ENCODE measurements at regions not wholly inside any gene's neighbourhood (a gene's known extent, or its start where the extent isn't known, plus 50 kb on each side); places are given as distances from the start of the nearest gene placed in this dataset.

DNA sequence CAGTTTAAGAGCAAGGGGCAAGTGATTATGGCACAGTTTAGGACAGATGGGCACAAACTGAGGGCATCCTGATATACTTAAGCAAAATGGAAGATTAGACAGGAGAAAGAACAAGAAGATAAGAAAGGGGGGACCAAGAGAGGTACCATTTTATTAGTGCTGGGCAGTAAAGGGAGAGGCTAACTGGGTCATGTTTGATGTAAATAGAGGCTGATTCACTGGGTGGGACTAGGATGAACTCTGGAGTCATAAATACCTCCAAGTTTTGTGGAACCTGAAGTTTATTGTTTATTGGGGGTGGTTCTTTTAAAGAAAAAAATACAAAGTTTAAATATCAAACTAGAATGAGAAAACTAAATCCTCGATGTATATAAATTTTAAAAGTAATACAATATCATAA lies 1067.2 kb upstream of the GYPC start:
- no peak for DNase-seq (ENCODE audit: low spot score)
- Mint-ChIP-seq H3K27ac (ENCODE audit: unreplicated experiment) (no peak overlapping the region), H3K27me3 (ENCODE audit: unreplicated experiment) (no peaks in the 10 kb centered on the region), H3K36me3 (ENCODE audit: low read depth, unreplicated experiment) (no peaks in the 10 kb centered on the region), H3K4me1 (ENCODE audit: unreplicated experiment) (no peaks in the 10 kb centered on the region), H3K4me3 (ENCODE audit: unreplicated experiment) (no peak overlapping the region), H3K9me3 (ENCODE audit: unreplicated experiment) (no peaks in the 10 kb centered on the region)
- TF ChIP-seq, protein P1, sequence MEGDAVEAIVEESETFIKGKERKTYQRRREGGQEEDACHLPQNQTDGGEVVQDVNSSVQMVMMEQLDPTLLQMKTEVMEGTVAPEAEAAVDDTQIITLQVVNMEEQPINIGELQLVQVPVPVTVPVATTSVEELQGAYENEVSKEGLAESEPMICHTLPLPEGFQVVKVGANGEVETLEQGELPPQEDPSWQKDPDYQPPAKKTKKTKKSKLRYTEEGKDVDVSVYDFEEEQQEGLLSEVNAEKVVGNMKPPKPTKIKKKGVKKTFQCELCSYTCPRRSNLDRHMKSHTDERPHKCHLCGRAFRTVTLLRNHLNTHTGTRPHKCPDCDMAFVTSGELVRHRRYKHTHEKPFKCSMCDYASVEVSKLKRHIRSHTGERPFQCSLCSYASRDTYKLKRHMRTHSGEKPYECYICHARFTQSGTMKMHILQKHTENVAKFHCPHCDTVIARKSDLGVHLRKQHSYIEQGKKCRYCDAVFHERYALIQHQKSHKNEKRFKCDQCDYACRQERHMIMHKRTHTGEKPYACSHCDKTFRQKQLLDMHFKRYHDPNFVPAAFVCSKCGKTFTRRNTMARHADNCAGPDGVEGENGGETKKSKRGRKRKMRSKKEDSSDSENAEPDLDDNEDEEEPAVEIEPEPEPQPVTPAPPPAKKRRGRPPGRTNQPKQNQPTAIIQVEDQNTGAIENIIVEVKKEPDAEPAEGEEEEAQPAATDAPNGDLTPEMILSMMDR (IDR thresholded peaks at IDR 0.05; ENCODE audit: unreplicated experiment), result no peak

DNA sequence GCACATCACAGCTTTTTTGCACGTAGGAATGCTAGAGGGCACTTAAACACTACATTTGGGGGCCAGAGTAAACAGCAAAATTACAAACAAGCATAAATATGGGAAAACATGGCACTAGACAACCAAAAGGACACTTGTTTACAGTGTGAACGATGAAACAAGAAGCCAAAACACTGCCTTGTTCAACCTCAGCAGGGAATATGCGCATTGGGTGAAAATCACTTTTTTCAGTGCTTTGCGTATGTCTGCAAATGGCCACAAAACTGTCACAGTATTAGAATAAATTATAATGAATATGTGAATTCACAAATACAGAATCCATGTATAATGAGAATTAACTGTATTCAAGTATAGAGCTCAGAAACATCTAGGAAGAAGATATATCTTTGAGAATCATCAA lies 1064.0 kb upstream of the GYPC start:
- H3K9me3 Mint-ChIP-seq (ENCODE audit: unreplicated experiment), result no peaks in the 10 kb centered on the region
- TF ChIP-seq, protein P1 (IDR thresholded peaks at IDR 0.05; ENCODE audit: unreplicated experiment), result no peak
- H3K27ac Mint-ChIP-seq (ENCODE audit: unreplicated experiment), result no peak overlapping the region
- H3K27me3 Mint-ChIP-seq (ENCODE audit: unreplicated experiment), result no peaks in the 10 kb centered on the region
- DNase-seq (ENCODE audit: low spot score), result no peak
- H3K4me1 Mint-ChIP-seq (ENCODE audit: unreplicated experiment), result no peaks in the 10 kb centered on the region
- no peak overlapping the region for H3K4me3 Mint-ChIP-seq (ENCODE audit: unreplicated experiment)
- H3K36me3 Mint-ChIP-seq (ENCODE audit: low read depth, unreplicated experiment), result no peaks in the 10 kb centered on the region

DNA sequence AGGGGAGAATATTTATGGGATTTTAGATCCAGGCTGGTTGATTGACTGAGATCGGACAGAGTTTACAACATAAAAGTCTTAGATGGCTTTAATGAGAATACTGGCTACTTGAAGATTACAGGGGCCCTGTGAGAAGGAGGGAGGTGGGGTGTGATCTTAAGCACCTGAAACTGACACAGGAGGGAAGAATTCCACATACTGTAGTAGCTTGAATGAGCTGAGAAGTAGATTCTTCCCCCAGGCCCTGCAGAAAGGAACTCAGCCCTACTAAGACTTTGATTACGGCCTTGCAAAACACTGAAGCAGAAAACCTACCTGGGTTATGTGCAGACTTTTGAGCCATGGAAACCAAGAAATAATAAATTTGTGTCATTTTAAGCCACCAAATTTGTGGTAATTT lies 1062.9 kb upstream of the GYPC start:
- no peak for DNase-seq (ENCODE audit: low spot score)
- H3K27ac Mint-ChIP-seq (ENCODE audit: unreplicated experiment), result no peak overlapping the region
- no peaks in the 10 kb centered on the region for H3K4me1 Mint-ChIP-seq (ENCODE audit: unreplicated experiment)
- TF ChIP-seq, protein P1 (IDR thresholded peaks at IDR 0.05; ENCODE audit: unreplicated experiment), result no peak
- H3K27me3 Mint-ChIP-seq (ENCODE audit: unreplicated experiment), result no peaks in the 10 kb centered on the region
- no peaks in the 10 kb centered on the region for H3K9me3 Mint-ChIP-seq (ENCODE audit: unreplicated experiment)
- no peaks in the 10 kb centered on the region for H3K36me3 Mint-ChIP-seq (ENCODE audit: low read depth, unreplicated experiment)
- H3K4me3 Mint-ChIP-seq (ENCODE audit: unreplicated experiment), result no peak overlapping the region

DNA sequence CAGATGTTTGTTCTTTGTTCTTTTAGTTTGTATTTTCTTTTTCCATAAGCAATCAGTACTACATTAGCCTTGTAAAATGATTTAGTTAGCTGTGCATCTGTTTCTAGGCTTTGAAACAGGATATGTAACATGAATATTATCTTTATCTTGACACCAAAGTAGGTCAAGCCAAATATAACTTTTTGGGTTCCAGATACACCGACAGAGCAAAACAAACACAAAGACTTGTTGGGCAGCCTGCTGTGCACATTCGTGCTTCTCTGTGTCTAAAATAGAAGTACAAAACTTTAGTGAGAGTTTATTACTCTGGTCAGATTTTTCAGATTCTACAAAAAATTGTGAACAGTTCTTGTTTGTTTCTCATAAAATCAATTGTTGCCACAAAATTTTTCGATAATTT lies 1059.3 kb upstream of the GYPC start:
- Mint-ChIP-seq H3K27me3 (ENCODE audit: unreplicated experiment) (no peaks in the 10 kb centered on the region), H3K9me3 (ENCODE audit: unreplicated experiment) (no peaks in the 10 kb centered on the region), H3K4me3 (ENCODE audit: unreplicated experiment) (no peak overlapping the region), H3K36me3 (ENCODE audit: low read depth, unreplicated experiment) (no peaks in the 10 kb centered on the region), H3K4me1 (ENCODE audit: unreplicated experiment) (no peaks in the 10 kb centered on the region), H3K27ac (ENCODE audit: unreplicated experiment) (no peak overlapping the region)
- TF ChIP-seq, protein P1 (IDR thresholded peaks at IDR 0.05; ENCODE audit: unreplicated experiment), result no peak
- no peak for DNase-seq (ENCODE audit: low spot score)

DNA sequence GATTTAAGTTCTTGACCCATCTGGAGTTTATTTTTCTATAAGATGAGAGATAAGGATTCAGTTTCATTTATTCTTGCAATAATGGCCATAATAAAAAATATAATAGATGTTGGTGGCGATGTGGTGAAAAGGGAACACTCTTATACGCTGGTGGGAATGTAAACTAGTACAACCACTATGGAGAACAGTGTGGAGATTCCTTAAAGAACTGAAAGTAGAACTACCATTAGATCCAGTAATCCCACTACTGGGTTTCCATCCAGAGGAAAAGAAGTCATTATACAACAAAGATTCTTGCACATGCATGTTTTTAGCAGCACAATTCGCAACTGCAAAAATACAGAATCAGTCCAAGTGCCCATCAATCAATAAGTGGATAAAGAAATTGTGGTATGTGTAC lies 1040.5 kb upstream of the GYPC start:
- peaks cover 2% of the 10 kb centered on the region for H3K27me3 Mint-ChIP-seq (ENCODE audit: unreplicated experiment)
- H3K4me3 Mint-ChIP-seq (ENCODE audit: unreplicated experiment), result no peak overlapping the region
- TF ChIP-seq, protein P1 (IDR thresholded peaks at IDR 0.05; ENCODE audit: unreplicated experiment), result no peak
- H3K4me1 Mint-ChIP-seq (ENCODE audit: unreplicated experiment), result no peaks in the 10 kb centered on the region
- H3K36me3 Mint-ChIP-seq (ENCODE audit: low read depth, unreplicated experiment), result no peaks in the 10 kb centered on the region
- H3K9me3 Mint-ChIP-seq (ENCODE audit: unreplicated experiment), result no peaks in the 10 kb centered on the region
- no peak for DNase-seq (ENCODE audit: low spot score)
- no peak overlapping the region for H3K27ac Mint-ChIP-seq (ENCODE audit: unreplicated experiment)

Data from endothelial cell (in vitro differentiated cells).